ENCODE measurements at regions not wholly inside any gene's neighbourhood (a gene's known extent, or its start where the extent isn't known, plus 50 kb on each side); places are given as distances from the start of the nearest gene placed in this dataset.

DNA sequence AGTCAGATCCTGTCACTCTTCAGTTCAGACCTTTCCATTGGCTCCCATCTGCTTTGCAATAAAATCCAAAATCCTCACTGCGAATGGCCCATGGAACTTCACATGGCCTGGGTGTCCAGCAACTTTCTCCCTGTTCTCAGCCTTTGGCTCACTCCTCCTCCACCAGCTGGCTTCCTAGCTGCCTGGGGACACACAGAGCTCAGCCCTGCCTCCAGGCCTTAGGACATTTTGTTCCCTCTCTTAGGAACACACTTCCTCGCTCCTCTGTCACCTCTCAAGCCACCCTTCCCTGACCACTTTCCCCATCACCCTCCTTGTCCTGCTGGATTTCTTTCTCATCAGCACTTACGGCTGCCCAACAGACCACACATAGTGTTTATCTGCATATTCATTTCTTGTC lies 419.6 kb downstream of the MED13L start:
- Histone ChIP-seq H4K20me1 (ENCODE audit: insufficient read depth) (no peaks in the 10 kb centered on the region), H3K36me3 (ENCODE audit: low read depth) (no peaks in the 10 kb centered on the region), H3K27me3 (replicated peaks; ENCODE audit: insufficient read depth) (peaks cover 11% of the 10 kb centered on the region), H3K4me1 (ENCODE audit: insufficient read depth) (no peaks in the 10 kb centered on the region), H3K79me2 (ENCODE audit: insufficient read depth) (no peaks in the 10 kb centered on the region), H3K4me2 (ENCODE audit: unreplicated experiment) (no peak overlapping the region), H3K9me3 (ENCODE audit: low read depth) (no peaks in the 10 kb centered on the region), H2AFZ (no peak overlapping the region), H3K9ac (no peak overlapping the region), H3K4me3 (no peak overlapping the region), H3K9me2 (ENCODE audit: insufficient read depth) (no peaks in the 10 kb centered on the region), H3K27ac (no peak overlapping the region), H3F3A (ENCODE audit: insufficient read depth) (no peaks in the 10 kb centered on the region)
- in situ Hi-C loops (cut with MboI), result no loop called here
- DNase-seq, result no peak
- TF ChIP-seq EZH2 (IDR thresholded peaks at IDR 0.05; ENCODE audit: insufficient read depth, poor library complexity, severe bottlenecking), result no peak
- TF ChIP-seq EZH2phosphoT487 (IDR thresholded peaks at IDR 0.05; ENCODE audit: insufficient read depth, low read depth), result no peak
- 54% methylated on average over 3 of the region's 3 CpGs for WGBS, 2 experiments (ENCODE audit: low coverage in 1 of 2, low lambda C conversion rate in 2 of 2, missing lambda C conversion rate in 2 of 2)

DNA sequence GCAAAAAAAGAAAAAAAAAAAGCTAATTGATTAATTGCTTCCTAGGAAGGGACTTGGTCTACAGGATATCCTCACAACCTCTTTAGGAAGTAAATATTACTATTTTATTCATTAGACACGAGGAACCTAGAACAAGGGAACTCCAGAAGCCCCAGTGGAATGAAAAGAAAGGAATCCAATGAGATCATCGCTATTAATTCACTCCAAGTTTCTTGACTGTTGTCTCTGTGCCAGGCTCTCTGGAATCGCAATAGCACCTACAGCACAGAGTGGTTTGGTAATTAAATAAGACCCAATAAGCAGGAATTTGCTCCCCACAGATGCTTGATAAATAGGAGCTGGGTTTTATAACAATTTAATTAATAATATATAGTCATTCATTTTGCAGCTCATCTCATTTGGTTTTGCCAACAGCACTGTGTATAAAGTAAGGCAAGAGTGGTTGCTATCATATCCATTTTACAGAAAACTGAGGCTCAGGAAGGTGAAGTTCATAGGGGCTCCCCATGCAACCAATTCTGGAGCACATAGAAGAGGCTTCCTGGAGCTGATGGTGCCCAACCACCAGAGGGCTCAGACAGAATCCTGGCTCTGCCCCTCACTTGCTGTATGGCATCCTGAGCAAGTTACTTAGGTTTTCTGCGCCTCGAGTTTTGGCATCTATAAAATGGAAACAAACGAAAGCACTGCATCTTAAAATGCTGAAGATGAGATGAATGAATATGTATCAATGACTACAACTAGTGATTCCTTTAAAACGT lies 420.2 kb downstream of the MED13L start:
- TF ChIP-seq EZH2phosphoT487 (IDR thresholded peaks at IDR 0.05; ENCODE audit: insufficient read depth, low read depth) (no peak), EZH2 (IDR thresholded peaks at IDR 0.05; ENCODE audit: insufficient read depth, poor library complexity, severe bottlenecking) (no peak)

DNA sequence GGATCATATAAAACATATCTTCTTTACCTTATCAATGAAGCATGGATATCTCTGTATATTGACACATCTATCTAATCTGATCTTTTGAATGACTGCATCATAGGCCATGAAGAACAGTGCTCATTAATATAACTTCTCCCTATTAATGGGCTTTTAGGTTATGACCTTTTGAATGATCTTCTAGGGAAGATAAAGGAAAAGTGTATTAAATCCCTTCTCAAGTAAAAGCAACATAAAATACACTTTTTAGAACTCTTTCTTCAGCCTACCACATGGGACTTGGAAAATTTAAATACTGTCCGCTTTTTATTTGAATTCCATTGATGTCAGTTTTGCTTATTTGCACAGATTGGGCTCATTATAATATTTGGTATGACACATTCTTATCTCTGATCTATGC lies 425.4 kb downstream of the MED13L start:
- H3K79me2 ChIP-seq (ENCODE audit: insufficient read depth), result no peaks in the 10 kb centered on the region
- no peaks in the 10 kb centered on the region for H4K20me1 ChIP-seq (ENCODE audit: insufficient read depth)
- no peak overlapping the region for H3K9ac ChIP-seq
- 83 to 96% methylated on average over 1 of the region's 1 CpG for WGBS, 2 experiments (ENCODE audit: low coverage in 1 of 2, low lambda C conversion rate in 2 of 2, missing lambda C conversion rate in 2 of 2)
- no peaks in the 10 kb centered on the region for H3K36me3 ChIP-seq (ENCODE audit: low read depth)
- no peak for DNase-seq
- no peak overlapping the region for H3K27ac ChIP-seq
- in situ Hi-C loops (cut with MboI), result no loop called here
- no peaks in the 10 kb centered on the region for H3K4me1 ChIP-seq (ENCODE audit: insufficient read depth)
- TF ChIP-seq EZH2 (IDR thresholded peaks at IDR 0.05; ENCODE audit: insufficient read depth, poor library complexity, severe bottlenecking) (no peak), EZH2phosphoT487 (IDR thresholded peaks at IDR 0.05; ENCODE audit: insufficient read depth, low read depth) (no peak)
- no peak overlapping the region for H3K4me2 ChIP-seq (ENCODE audit: unreplicated experiment)
- H3F3A ChIP-seq (ENCODE audit: insufficient read depth), result no peaks in the 10 kb centered on the region
- H3K9me2 ChIP-seq (ENCODE audit: insufficient read depth), result no peaks in the 10 kb centered on the region
- H3K4me3 ChIP-seq, result no peak overlapping the region
- no peaks in the 10 kb centered on the region; the same call in 1 of the 2 replicates for H3K27me3 ChIP-seq (replicated peaks; ENCODE audit: insufficient read depth)
- no peaks in the 10 kb centered on the region for H3K9me3 ChIP-seq (ENCODE audit: low read depth)
- H2AFZ ChIP-seq, result no peak overlapping the region

More for the DNA sequence above, 420.2 kb downstream of the MED13L start:
- 28 to 32% methylated on average over 7 of the region's 7 CpGs for WGBS, 2 experiments (ENCODE audit: low coverage in 1 of 2, low lambda C conversion rate in 2 of 2, missing lambda C conversion rate in 2 of 2)
- Histone ChIP-seq H3K4me1 (ENCODE audit: insufficient read depth) (no peaks in the 10 kb centered on the region), H3K9me2 (ENCODE audit: insufficient read depth) (no peaks in the 10 kb centered on the region), H3K9me3 (ENCODE audit: low read depth) (no peaks in the 10 kb centered on the region), H3K27me3 (replicated peaks; ENCODE audit: insufficient read depth) (peaks cover 11% of the 10 kb centered on the region), H3K27ac (no peak overlapping the region), H4K20me1 (ENCODE audit: insufficient read depth) (no peaks in the 10 kb centered on the region), H3K4me3 (no peak overlapping the region), H3K9ac (no peak overlapping the region), H2AFZ (no peak overlapping the region), H3K36me3 (ENCODE audit: low read depth) (no peaks in the 10 kb centered on the region), H3F3A (ENCODE audit: insufficient read depth) (no peaks in the 10 kb centered on the region), H3K4me2 (ENCODE audit: unreplicated experiment) (no peak overlapping the region), H3K79me2 (ENCODE audit: insufficient read depth) (no peaks in the 10 kb centered on the region)
- DNase-seq, result no peak
- in situ Hi-C loops (cut with MboI), result no loop called here

DNA sequence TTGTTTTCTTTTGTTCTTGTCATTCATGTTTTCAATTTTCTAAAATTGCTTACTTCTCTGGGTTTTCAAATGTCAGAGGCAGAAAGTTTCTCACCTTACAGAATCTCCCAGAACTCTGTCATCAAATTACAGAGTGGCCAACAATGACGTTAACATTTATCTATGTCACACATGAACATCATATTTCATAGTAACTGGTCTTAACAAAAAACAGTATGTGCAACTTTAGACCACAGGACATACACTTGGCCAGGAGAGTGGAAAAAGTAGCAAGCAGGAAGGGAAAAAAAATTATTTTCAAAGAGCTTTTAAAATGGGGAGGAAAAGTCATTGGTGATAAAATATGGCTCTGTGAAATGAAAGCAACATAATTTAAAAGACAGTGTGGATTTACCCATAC lies 426.5 kb downstream of the MED13L start:
- Histone ChIP-seq H3K27me3 (replicated peaks; ENCODE audit: insufficient read depth) (no peaks in the 10 kb centered on the region), H3K9ac (no peak overlapping the region), H3F3A (ENCODE audit: insufficient read depth) (no peaks in the 10 kb centered on the region), H3K9me2 (ENCODE audit: insufficient read depth) (no peaks in the 10 kb centered on the region), H3K9me3 (ENCODE audit: low read depth) (no peaks in the 10 kb centered on the region), H4K20me1 (ENCODE audit: insufficient read depth) (no peaks in the 10 kb centered on the region), H3K4me2 (ENCODE audit: unreplicated experiment) (no peak overlapping the region), H3K4me1 (ENCODE audit: insufficient read depth) (no peaks in the 10 kb centered on the region), H3K79me2 (ENCODE audit: insufficient read depth) (no peaks in the 10 kb centered on the region), H3K27ac (no peak overlapping the region), H3K36me3 (ENCODE audit: low read depth) (no peaks in the 10 kb centered on the region), H3K4me3 (no peak overlapping the region), H2AFZ (no peak overlapping the region)
- in situ Hi-C loops (cut with MboI), result no loop called here
- TF ChIP-seq EZH2phosphoT487 (IDR thresholded peaks at IDR 0.05; ENCODE audit: insufficient read depth, low read depth), result no peak
- TF ChIP-seq EZH2 (IDR thresholded peaks at IDR 0.05; ENCODE audit: insufficient read depth, poor library complexity, severe bottlenecking), result no peak
- 39 to 50% methylated on average over 1 of the region's 1 CpG for WGBS, 2 experiments (ENCODE audit: low coverage in 1 of 2, low lambda C conversion rate in 2 of 2, missing lambda C conversion rate in 2 of 2)
- DNase-seq, result no peak

Measured in GM23248 (cell line).